HCT116 (cell line): ENCODE measurements at regions not wholly inside any gene's neighbourhood (a gene's known extent, or its start where the extent isn't known, plus 50 kb on each side); places are given as distances from the start of the nearest gene placed in this dataset.

Source experiments
- ATAC-seq: fragments of 200-7000 bp; cut with Tn5 transposase; 2 replicates; pipeline ENCODE4 v1.9.1; 2020; ENCODE audit warnings: mild to moderate bottlenecking, moderate library complexity
- BruUV-seq: library from RNA; stranded (reverse); fragments of 400-500 nt; replicated peaks from 2 replicates; lab custom pipeline; 2021; lab: Mats Ljungman, UMichigan
- CTCF ChIA-PET: fragments of 300-600 bp; sonication (Branson Sonifier 250); formaldehyde crosslinking; loops from one replicate; lab custom pipeline; 2021; ENCODE audit warnings: antibody characterized with exemption; lab: Charles Lee
- POLR2A ChIA-PET: fragments of 300-600, 350-600 bp; sonication (Branson Sonifier 250); formaldehyde crosslinking; loops from one replicate; lab custom pipeline; 2021; ENCODE audit warnings: antibody characterized with exemption; lab: Charles Lee
- RAD21 ChIA-PET, 2 experiments: fragments of 300-600 bp; sonication (Branson Sonifier 250); formaldehyde crosslinking; loops; one replicate each; lab custom pipeline; 2023; ENCODE audit warnings: low total read pairs in 2 of 2; ENCODE audit not compliant: uncharacterized antibody in 2 of 2, unreplicated experiment in 2 of 2, low non-redundant PET in 1 of 2; lab: Charles Lee
- DNase-seq: peaks from one replicate; pipeline ENCODE4 v3.0.0-alpha.2; 2010; ENCODE audit warnings: low read depth, low spot score
- H2AFZ ChIP-seq: fragments of 200-600 bp; shearing (Covaris generic), sonication (generic); 2 replicates; pipeline ENCODE4 v1.6.1; 2017; ENCODE audit warnings: low read depth, mixed run types, mixed read lengths, antibody characterized with exemption, low read length; ENCODE audit not compliant: poor library complexity, severe bottlenecking
- H3K27ac ChIP-seq: 2 replicates; pipeline ENCODE4 v1.5.1; 2012; ENCODE audit warnings: low read depth, low read length
- H3K27me3 ChIP-seq: fragments of 200-600 bp; sonication (generic); 2 replicates; pipeline ENCODE4 v1.6.1; 2016; ENCODE audit warnings: mixed run types, low read length, mixed read lengths; ENCODE audit not compliant: insufficient read depth
- H3K36me3 ChIP-seq, 2 experiments: fragments of 200-500 bp in 1 of 2; fragments of 200-600 bp in 1 of 2; sonication (Bioruptor generic) in 1 of 2; sonication (generic) in 1 of 2; 2 replicates each; pipeline versions ENCODE4 v1.5.1 to v1.6.1; 2014 to 2016; ENCODE audit warnings: low read length in 2 of 2, inconsistent platforms in 1 of 2, mixed read lengths in 1 of 2, mixed run types in 1 of 2; ENCODE audit not compliant: insufficient read depth in 2 of 2, control insufficient read depth in 1 of 2
- H3K4me1 ChIP-seq, 2 experiments: fragments of 200-600 bp in 1 of 2; sonication (generic) in 1 of 2; 2 replicates each; pipeline versions ENCODE4 v1.5.1 to v1.6.1; 2012 to 2017; ENCODE audit warnings: low read length in 2 of 2, inconsistent platforms in 1 of 2, mild to moderate bottlenecking in 1 of 2, mixed read lengths in 1 of 2, mixed run types in 1 of 2, moderate library complexity in 1 of 2; ENCODE audit not compliant: insufficient read depth in 2 of 2, control insufficient read depth in 1 of 2
- H3K4me2 ChIP-seq: fragments of 200-600 bp; sonication (generic); 2 replicates; pipeline ENCODE4 v1.6.1; 2017; ENCODE audit warnings: mixed run types, low read length, mixed read lengths
- H3K4me3 ChIP-seq, 2 experiments: fragments of 200-600 bp in 1 of 2; sonication (generic) in 1 of 2; replicated peaks in 1 of 2; 2 replicates each; pipeline ENCODE4 v1.5.1; 2011 to 2016; ENCODE audit warnings: low read length in 2 of 2, control low read depth in 1 of 2, low read depth in 1 of 2, mild to moderate bottlenecking in 1 of 2, mixed read lengths in 1 of 2, mixed run types in 1 of 2
- H3K79me2 ChIP-seq: fragments of 200-600 bp; sonication (generic); 2 replicates; pipeline ENCODE4 v1.6.1; 2017; ENCODE audit warnings: mild to moderate bottlenecking, mixed run types, low read length, moderate library complexity, mixed read lengths; ENCODE audit not compliant: insufficient read depth
- H3K9ac ChIP-seq: fragments of 200-600 bp; sonication (generic); 2 replicates; pipeline ENCODE4 v1.6.1; 2016; ENCODE audit warnings: low read length, mixed read lengths
- H3K9me2 ChIP-seq: fragments of 200-600 bp; sonication (generic), shearing (Covaris generic); 2 replicates; pipeline ENCODE4 v1.6.1; 2017; ENCODE audit warnings: mixed run types, mild to moderate bottlenecking, moderate library complexity; ENCODE audit not compliant: insufficient read depth
- H3K9me3 ChIP-seq, 2 experiments: fragments of 200-500 bp in 1 of 2; fragments of 200-600 bp in 1 of 2; sonication (Bioruptor generic) in 1 of 2; sonication (generic) in 1 of 2; 2 replicates each; pipeline ENCODE4 v1.6.1; 2014 to 2017; ENCODE audit warnings: low read length in 2 of 2, mixed read lengths in 2 of 2, inconsistent platforms in 1 of 2, low read depth in 1 of 2, mild to moderate bottlenecking in 1 of 2, mixed run types in 1 of 2, moderate library complexity in 1 of 2; ENCODE audit not compliant: control insufficient read depth in 1 of 2, insufficient read depth in 1 of 2
- H4K20me1 ChIP-seq: fragments of 200-600 bp; sonication (generic), shearing (Covaris generic); 2 replicates; pipeline ENCODE4 v1.6.1; 2017; ENCODE audit warnings: mixed run types, mild to moderate bottlenecking, moderate library complexity; ENCODE audit not compliant: insufficient read depth
- CEBPB ChIP-seq: IDR thresholded peaks from 2 replicates; pipeline ENCODE4 v1.6.1; 2012; ENCODE audit warnings: low read depth
- ELF1 ChIP-seq: IDR thresholded peaks from 2 replicates; pipeline ENCODE4 v1.6.1; 2012; ENCODE audit warnings: low read depth, borderline replicate concordance
- EZH2 ChIP-seq: fragments of 200-600 bp; sonication (generic); IDR thresholded peaks from 2 replicates; pipeline ENCODE4 v1.6.1; 2017; ENCODE audit warnings: antibody characterized with exemption, mixed run types
- FOSL1 ChIP-seq: IDR thresholded peaks from 2 replicates; pipeline ENCODE4 v1.6.1; 2012; ENCODE audit warnings: low read depth
- POLR2AphosphoS5 ChIP-seq: IDR thresholded peaks from 2 replicates; pipeline ENCODE4 v1.6.1; 2011; ENCODE audit warnings: mild to moderate bottlenecking, low read depth, low read length, moderate library complexity
- RAD21 ChIP-seq: IDR thresholded peaks from 2 replicates; pipeline ENCODE4 v1.6.1; 2012; ENCODE audit warnings: low read depth, mild to moderate bottlenecking
- REST ChIP-seq: IDR thresholded peaks from 2 replicates; pipeline ENCODE4 v1.6.1; 2012; ENCODE audit warnings: low read depth
- SIN3A ChIP-seq: IDR thresholded peaks from 2 replicates; pipeline ENCODE4 v1.6.1; 2012; ENCODE audit warnings: low read depth
- SP1 ChIP-seq: IDR thresholded peaks from 2 replicates; pipeline ENCODE4 v1.6.1; 2012; ENCODE audit warnings: low read depth
- ZNF274 ChIP-seq: fragments of 200-500 bp; sonication (Bioruptor generic); IDR thresholded peaks from 2 replicates; pipeline ENCODE4 v1.6.1; 2014; ENCODE audit warnings: mild to moderate bottlenecking, low read depth, low read length, inconsistent platforms
- intact Hi-C: fragments of 100-400 bp; cut with micrococcal nuclease; formaldehyde crosslinking; loops from 2 replicates; pipeline ENCODE4 v1.10.0; 2022
- TF ChIP-seq, protein P1 (sequence below): IDR thresholded peaks from 2 replicates; pipeline ENCODE4 v1.6.1; 2012
- TF ChIP-seq, protein P2 (sequence below), 3 experiments: fragments of 200-600 bp in 1 of 3; sonication (generic) in 1 of 3; IDR thresholded peaks in 2 of 3; conservative IDR thresholded peaks in 1 of 3; 2 replicates each; pipeline ENCODE4 v1.5.1; 2012 to 2017; ENCODE audit warnings: low read depth in 2 of 3, low read length in 2 of 3, antibody characterized with exemption in 1 of 3, borderline replicate concordance in 1 of 3, control low read depth in 1 of 3, mild to moderate bottlenecking in 1 of 3, mixed read lengths in 1 of 3, mixed run types in 1 of 3, moderate library complexity in 1 of 3; ENCODE audit not compliant: insufficient read depth in 1 of 3

DNA sequence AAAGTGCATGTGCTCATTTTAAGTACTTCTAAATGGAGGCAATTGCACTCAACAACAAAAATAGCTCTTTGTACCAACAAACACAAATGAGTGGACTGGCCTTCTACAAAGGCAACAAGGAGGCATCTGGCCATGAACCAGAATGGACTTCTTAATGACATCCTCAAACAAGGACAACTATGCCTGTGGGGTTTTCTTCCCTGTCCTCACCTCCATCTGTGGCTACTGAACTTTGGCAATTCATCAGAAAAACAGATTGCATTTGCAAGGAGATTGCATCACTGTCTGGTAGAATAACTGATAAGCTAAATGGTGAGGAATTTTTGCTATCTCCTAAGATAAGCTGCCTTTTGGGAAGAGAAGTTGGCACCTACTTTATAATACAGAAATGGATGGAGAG is 447.3 kb upstream of the CCNG1 start:
- no peak overlapping the region for H2AFZ ChIP-seq
- no peaks in the 10 kb centered on the region for H3K36me3 ChIP-seq
- intact Hi-C loops = no loop called here
- peaks cover 0 to 3% of the 10 kb centered on the region in 2 experiments; a peak in 1 of 4 replicates for H3K9me3 ChIP-seq
- no peaks in the 10 kb centered on the region for H4K20me1 ChIP-seq
- H3K27ac ChIP-seq = no peak overlapping the region
- CTCF ChIA-PET = no interaction called here
- no peak overlapping the region for H3K9ac ChIP-seq
- H3K4me1 ChIP-seq = no peaks in the 10 kb centered on the region
- H3K4me3 ChIP-seq = no peak overlapping the region
- no peak for TF ChIP-seq CEBPB
- no peak for TF ChIP-seq SIN3A
- TF ChIP-seq EZH2 = no peak
- no peak for TF ChIP-seq FOSL1
- no peak for TF ChIP-seq REST
- TF ChIP-seq, protein P1, sequence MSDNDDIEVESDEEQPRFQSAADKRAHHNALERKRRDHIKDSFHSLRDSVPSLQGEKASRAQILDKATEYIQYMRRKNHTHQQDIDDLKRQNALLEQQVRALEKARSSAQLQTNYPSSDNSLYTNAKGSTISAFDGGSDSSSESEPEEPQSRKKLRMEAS = no peak
- TF ChIP-seq, protein P2, sequence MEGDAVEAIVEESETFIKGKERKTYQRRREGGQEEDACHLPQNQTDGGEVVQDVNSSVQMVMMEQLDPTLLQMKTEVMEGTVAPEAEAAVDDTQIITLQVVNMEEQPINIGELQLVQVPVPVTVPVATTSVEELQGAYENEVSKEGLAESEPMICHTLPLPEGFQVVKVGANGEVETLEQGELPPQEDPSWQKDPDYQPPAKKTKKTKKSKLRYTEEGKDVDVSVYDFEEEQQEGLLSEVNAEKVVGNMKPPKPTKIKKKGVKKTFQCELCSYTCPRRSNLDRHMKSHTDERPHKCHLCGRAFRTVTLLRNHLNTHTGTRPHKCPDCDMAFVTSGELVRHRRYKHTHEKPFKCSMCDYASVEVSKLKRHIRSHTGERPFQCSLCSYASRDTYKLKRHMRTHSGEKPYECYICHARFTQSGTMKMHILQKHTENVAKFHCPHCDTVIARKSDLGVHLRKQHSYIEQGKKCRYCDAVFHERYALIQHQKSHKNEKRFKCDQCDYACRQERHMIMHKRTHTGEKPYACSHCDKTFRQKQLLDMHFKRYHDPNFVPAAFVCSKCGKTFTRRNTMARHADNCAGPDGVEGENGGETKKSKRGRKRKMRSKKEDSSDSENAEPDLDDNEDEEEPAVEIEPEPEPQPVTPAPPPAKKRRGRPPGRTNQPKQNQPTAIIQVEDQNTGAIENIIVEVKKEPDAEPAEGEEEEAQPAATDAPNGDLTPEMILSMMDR (IDR thresholded peaks at IDR 0.05 in 2 of 3, conservative IDR thresholded peaks at IDR 0.05 in 1 of 3; ENCODE audit: borderline replicate concordance in 1 of 3, insufficient read depth in 1 of 3, low read depth in 2 of 3, low read length in 2 of 3) = no peak
- TF ChIP-seq ELF1 = no peak
- TF ChIP-seq SP1 = no peak
- TF ChIP-seq POLR2AphosphoS5 = no peak
- TF ChIP-seq ZNF274 = no peak
- TF ChIP-seq RAD21 = no peak
- TF ChIP-seq, all 23 proteins: peak for 0
- Histone ChIP-seq H3K4me2 (no peak overlapping the region), H3K27me3 (no peaks in the 10 kb centered on the region), H3K79me2 (no peaks in the 10 kb centered on the region), H3K9me2 (no peaks in the 10 kb centered on the region)
- no TSS peak for BruUV-seq
- RAD21 ChIA-PET = no interaction called here
- DNase-seq = no peak
- no peak for ATAC-seq
- POLR2A ChIA-PET = no interaction called here
